HUDEP-2 (cell line): ENCODE measurements at regions not wholly inside any gene's neighbourhood (a gene's known extent, or its start where the extent isn't known, plus 50 kb on each side); places are given as distances from the start of the nearest gene placed in this dataset.

Source experiments
- DNase-seq, 76 experiments: peaks; one replicate each; lab custom pipeline; 2025; ENCODE audit not compliant: unreplicated experiment in 76 of 76; lab: John Stamatoyannopoulos, UW

- DNase-seq = no peak
Observed at GRCh38 chr3:10623578-10624275, 118.3 kb upstream of the ATP2B2 start.

DNA sequence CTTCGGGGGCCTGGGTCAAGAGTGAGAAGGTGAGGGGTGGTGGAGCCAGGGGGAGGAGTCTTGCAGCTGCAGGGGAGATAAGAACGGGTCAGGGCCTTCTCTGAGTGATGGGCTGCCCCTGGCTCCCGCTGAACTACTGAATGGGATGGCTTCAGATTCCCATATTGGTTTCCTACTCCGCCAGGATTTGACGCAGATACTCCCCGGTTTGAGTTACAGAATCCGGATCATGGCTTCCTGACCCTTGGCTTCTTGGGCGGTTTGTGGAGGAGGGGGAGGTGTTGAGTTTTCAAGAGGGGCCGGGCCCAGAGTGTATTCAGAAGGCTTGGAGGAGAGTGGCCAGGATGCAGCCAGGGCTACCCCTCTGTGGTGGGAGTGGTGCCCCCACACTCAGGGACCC lies 119.9 kb upstream of the ATP2B2 start:
- DNase-seq = no peak

GRCh38 chr3:10627884-10628572 lies 122.6 kb upstream of the ATP2B2 start:
- no peak for DNase-seq

DNA sequence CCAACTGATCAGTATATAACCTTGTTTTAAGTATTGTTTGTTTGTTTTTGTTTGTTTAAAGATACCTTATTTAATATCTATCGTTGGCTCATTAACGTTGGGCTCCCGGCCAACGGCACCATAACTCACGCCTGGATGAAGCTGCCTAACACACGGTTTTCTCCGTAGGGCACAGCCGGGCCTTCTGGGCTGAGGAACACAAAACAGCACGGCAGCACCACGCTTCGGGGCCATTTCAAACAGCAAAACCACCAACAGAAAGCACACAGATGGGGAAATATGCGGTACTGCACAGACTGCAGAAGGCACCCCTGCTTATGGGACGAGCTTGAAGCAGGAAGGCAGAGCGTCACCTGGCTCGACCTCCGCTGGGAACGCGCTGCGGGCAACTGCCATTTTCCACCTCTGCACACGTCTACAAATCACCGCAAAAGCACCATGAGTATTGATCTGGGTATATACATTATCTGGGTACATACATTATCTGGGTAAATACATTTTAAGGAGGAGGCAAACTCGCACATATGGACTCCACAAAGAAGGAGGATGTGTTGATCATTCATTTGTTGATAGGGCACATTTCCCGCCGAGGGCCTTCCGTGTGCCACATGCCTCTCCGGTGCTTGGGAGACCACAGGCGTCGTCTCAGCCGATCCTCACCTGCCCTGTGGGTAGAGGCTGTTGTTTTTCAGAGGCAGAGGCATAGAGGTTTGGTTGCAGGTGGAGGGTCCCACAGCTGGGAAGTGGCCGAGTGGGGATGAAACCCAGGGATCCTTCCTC lies 123.7 kb upstream of the ATP2B2 start:
- no peak for DNase-seq

- DNase-seq = no peak
Observed at GRCh38 chr3:10629671-10630040, 124.3 kb upstream of the ATP2B2 start.

DNA sequence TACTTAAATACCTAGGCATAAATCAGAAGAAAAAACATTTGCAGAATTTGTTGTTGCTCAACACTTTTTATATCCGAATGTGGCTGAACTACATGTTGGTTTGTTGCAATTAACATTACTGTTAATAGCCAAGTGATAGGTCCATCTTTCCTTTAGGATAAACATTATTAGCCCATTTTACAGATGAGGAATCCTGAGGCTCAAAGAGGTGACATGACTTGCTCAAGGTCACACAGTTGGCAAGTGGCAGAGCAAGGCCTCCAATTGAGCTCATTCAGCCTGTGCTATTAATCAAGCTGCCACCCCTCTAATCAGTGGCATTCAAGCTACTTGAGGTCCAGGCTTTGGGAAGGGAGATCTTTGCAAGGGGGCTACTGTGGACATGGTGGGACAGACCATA lies 125.8 kb upstream of the ATP2B2 start:
- no peak for DNase-seq

DNA sequence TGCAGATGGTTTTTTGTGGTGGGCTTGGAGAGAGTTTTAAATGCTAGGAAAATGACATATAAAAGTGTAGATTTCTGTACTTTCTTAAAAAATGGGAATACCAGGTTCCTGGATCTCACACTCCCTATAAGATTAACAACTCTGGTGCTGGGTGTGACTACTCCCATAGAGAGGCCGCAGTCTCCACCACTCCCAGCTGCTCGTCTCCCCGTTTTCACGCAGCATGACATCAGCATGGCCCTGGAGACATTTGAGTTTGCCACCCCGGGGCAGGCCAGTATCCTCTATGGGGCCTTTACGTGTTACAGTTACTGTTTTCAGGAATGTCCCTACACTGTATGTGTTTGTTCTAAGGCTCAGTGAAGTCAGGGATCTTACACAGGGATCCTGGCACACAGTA lies 126.7 kb upstream of the ATP2B2 start:
- no peak for DNase-seq

DNA sequence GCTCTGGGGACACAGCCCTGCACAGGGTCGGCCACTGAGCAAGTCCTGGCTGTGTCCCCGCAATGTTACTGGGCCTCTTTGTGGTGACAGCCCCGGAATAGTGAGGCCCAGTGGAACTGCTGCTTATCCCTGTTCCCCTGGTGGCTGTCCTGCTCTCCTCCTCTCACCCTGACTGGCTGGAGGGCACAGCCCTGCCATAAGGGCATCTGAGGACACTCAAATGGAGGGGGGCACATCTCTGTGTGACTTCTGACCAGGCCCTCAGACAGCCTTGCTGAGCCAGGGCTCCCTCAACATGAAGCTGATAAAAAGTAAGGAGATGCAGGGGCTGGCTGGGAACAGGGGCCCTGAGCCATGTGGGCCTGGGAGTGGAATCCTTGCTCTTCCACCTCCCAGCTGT lies 127.4 kb upstream of the ATP2B2 start:
- no peak for DNase-seq

GRCh38 chr3:10635446-10636076 lies 130.2 kb upstream of the ATP2B2 start:
- DNase-seq = no peak

- DNase-seq = no peak
Observed at GRCh38 chr3:10637342-10637741, 132.0 kb upstream of the ATP2B2 start.

- no peak for DNase-seq
Observed at GRCh38 chr3:10638466-10638865, 133.1 kb upstream of the ATP2B2 start.

DNA sequence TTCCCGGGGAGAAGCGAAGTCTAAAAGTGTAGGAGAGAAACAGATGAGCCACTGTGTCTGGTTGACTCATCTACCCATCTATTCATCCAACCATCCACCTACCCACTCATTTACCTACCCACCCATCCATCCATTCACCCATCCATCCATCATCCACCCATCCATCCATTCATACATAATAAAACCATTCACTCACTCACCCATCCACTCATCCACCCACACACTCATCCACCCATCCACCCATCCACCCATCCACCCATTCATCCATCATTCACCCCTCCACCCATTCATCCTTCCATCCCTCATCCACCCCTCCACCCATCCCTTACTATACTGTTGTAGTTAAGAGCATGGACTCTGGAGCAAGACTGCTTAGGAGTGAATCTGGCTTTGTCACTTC lies 136.4 kb upstream of the ATP2B2 start:
- DNase-seq = no peak

DNA sequence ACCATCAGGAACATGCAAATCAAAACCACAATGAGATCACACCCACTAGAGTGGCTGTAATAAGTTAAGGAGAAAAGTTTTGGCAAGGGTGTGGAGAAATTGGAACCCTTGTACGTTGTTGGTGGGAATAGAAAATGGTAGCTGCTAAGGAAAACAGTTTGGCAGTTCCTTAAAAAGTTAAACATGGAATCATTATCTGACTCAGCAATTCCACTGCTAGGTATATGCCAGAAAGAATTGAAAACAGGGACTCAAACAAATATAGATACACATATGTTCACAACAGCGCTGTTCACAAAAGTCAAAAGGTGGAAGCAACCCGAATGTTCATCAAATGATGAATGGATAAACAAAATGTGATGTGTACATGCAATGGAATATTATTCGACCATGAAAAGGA lies 138.8 kb upstream of the ATP2B2 start:
- no peak for DNase-seq

DNA sequence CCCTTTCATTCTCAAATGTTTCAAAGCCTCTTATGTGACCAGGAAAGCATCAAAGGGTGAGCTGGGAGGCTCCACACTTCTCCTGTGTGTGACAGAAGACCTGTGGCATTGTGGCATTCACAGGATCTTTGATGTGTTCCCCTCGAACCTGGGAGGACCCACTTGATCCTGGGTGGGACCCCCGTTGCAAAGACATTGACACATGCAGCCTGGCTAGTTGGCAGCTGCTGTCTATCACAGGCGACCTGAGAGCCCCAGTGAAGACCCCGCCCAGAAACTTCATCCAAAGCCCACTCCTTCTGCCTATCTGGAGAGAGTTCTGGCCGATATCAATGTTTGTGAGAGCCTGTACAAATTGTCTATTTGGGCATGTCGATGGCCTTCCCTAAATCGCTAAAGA lies 140.4 kb upstream of the ATP2B2 start:
- no peak for DNase-seq

GRCh38 chr3:10646531-10647335 lies 141.3 kb upstream of the ATP2B2 start:
- no peak for DNase-seq

DNA sequence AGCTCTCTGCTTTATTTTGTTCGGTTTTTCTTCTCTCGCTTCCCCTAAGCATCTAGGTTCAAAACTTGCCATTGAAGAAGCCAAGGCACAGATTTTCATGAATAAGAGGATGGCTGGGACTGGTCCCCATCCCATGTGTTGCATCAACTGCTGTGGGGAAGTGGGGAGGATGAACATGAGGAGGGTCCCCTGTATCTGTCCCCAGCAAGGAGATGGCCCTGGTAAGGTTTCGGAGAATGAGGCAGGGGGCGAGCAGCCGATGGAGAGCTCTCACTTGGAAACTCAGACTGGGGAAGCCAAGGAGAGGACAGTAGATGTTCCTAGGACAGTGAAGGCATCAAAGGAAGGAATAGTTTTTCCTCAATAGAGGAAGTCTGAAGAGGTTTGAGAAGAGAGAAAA lies 142.0 kb upstream of the ATP2B2 start:
- no peak for DNase-seq

- no peak for DNase-seq
Observed at GRCh38 chr3:10648181-10648580, 142.8 kb upstream of the ATP2B2 start.

GRCh38 chr3:10649463-10649862 lies 144.1 kb upstream of the ATP2B2 start:
- DNase-seq = peak in 3 of 76 experiments; percentile 6 to 20 (median 16)

GRCh38 chr3:10651506-10651905 lies 146.1 kb upstream of the ATP2B2 start:
- DNase-seq = no peak

DNA sequence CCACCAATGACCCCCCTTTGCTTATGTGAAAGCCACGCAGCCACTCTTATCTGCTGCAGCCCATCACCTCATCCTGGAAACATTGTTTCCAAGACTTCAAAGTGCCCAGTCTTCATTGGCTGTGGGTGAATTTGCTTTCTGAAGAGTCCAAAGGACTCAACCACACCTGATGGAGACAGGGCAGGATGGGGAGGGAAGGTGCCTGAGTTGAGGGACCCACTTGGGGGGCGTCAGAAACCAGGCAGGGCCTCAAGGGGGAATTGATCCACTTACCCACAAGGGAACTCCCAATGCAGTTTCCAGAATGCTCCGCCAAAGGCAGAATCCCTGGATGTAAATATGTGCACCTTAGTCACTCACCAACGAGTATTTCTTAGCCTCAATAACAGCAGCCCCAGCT lies 147.9 kb upstream of the ATP2B2 start:
- DNase-seq = no peak
